Keratinocyte (primary cell): ENCODE measurements at regions not wholly inside any gene's neighbourhood (a gene's known extent, or its start where the extent isn't known, plus 50 kb on each side); places are given as distances from the start of the nearest gene placed in this dataset.

Source experiments
- DNase-seq: peaks from one replicate; pipeline ENCODE4 v3.0.0-alpha.2; 2011; ENCODE audit warnings: low read depth, missing footprints, low spot score
- FAIRE-seq: peaks from 2 replicates; lab custom pipeline; 2011; peaks lifted over from hg19 to GRCh38; lab: Jason Lieb, UNC
- H2AFZ ChIP-seq: 2 replicates; pipeline ENCODE4 v1.6.0; 2012; ENCODE audit warnings: low read length, control low read depth, inconsistent platforms; ENCODE audit not compliant: control insufficient read depth
- H3K27ac ChIP-seq: 2 replicates; pipeline ENCODE4 v1.5.1; 2011; ENCODE audit warnings: low read length; ENCODE audit not compliant: control insufficient read depth, insufficient read depth
- H3K27me3 ChIP-seq: 3 replicates; pipeline ENCODE4 v1.6.0; 2011; ENCODE audit warnings: low read length; ENCODE audit not compliant: control insufficient read depth, insufficient read depth; ENCODE audit errors: extremely low read depth
- H3K36me3 ChIP-seq, 2 experiments: 2 replicates in 1 of 2; 3 replicates in 1 of 2; pipeline ENCODE4 v1.5.1; 2011; ENCODE audit warnings: low read length in 2 of 2, mild to moderate bottlenecking in 1 of 2; ENCODE audit not compliant: control insufficient read depth in 2 of 2, insufficient read depth in 2 of 2; ENCODE audit errors: extremely low read depth in 1 of 2
- H3K4me1 ChIP-seq: 3 replicates; pipeline ENCODE4 v1.5.1; 2011; ENCODE audit warnings: low read length; ENCODE audit not compliant: control insufficient read depth, insufficient read depth; ENCODE audit errors: extremely low read depth
- H3K4me2 ChIP-seq: 3 replicates; pipeline ENCODE4 v1.6.0; 2011; ENCODE audit warnings: low read depth, low read length; ENCODE audit not compliant: control insufficient read depth, insufficient read depth; ENCODE audit errors: extremely low read depth
- H3K4me3 ChIP-seq, 3 experiments: fragments of 200-600 bp in 1 of 3; sonication (generic) in 1 of 3; 2 replicates in 2 of 3; 3 replicates in 1 of 3; pipeline ENCODE4 v1.5.1; 2011 to 2016; ENCODE audit warnings: low read length in 3 of 3, mild to moderate bottlenecking in 3 of 3, control low read depth in 2 of 3, inconsistent platforms in 1 of 3, low read depth in 1 of 3, mixed read lengths in 1 of 3, mixed run types in 1 of 3, moderate library complexity in 1 of 3; ENCODE audit not compliant: control insufficient read depth in 2 of 3, insufficient read depth in 2 of 3; ENCODE audit errors: extremely low read depth in 1 of 3
- H3K79me2 ChIP-seq: 2 replicates; pipeline ENCODE4 v1.6.0; 2012; ENCODE audit warnings: low read length; ENCODE audit not compliant: control insufficient read depth, insufficient read depth
- H3K9ac ChIP-seq: 3 replicates; pipeline ENCODE4 v1.6.0; 2011; ENCODE audit warnings: low read length; ENCODE audit not compliant: control insufficient read depth, insufficient read depth; ENCODE audit errors: extremely low read depth
- H3K9me1 ChIP-seq: 3 replicates; pipeline ENCODE4 v1.6.0; 2011; ENCODE audit warnings: low read length; ENCODE audit not compliant: control insufficient read depth, insufficient read depth; ENCODE audit errors: extremely low read depth
- H3K9me3 ChIP-seq: 2 replicates; pipeline ENCODE4 v1.5.1; 2012; ENCODE audit warnings: low read depth, low read length; ENCODE audit not compliant: control insufficient read depth
- H4K20me1 ChIP-seq: 3 replicates; pipeline ENCODE4 v1.6.0; 2011; ENCODE audit warnings: low read length; ENCODE audit not compliant: control insufficient read depth, insufficient read depth; ENCODE audit errors: extremely low read depth
- CTCF ChIP-seq, 3 experiments: IDR thresholded peaks in 1 of 3; conservative IDR thresholded peaks in 1 of 3; optimal IDR thresholded peaks in 1 of 3; 2 replicates in 2 of 3; 3 replicates in 1 of 3; pipeline versions ENCODE3 to v1.5.1; 2011; ENCODE audit warnings: low read length in 3 of 3, mild to moderate bottlenecking in 3 of 3, moderate library complexity in 2 of 3, control low read depth in 1 of 3, inconsistent platforms in 1 of 3; ENCODE audit not compliant: insufficient read depth in 2 of 3; ENCODE audit errors: extremely low read depth in 1 of 3
- EZH2 ChIP-seq: IDR thresholded peaks from one replicate; pipeline ENCODE4 v1.6.1; 2012; ENCODE audit warnings: inconsistent platforms, mild to moderate bottlenecking, low read length, moderate library complexity
- dilution Hi-C: fragments of 300-500 bp; cut with MboI; formaldehyde crosslinking; loops from one replicate; pipeline ENCODE4 v1.7.0; 2020; ENCODE audit warnings: low sequenced_read_pairs; ENCODE audit not compliant: extremely low pct_ligation_motif_present

GRCh38 chr11:10920875-10921274, 63.0 kb upstream of the ZBED5 start:
- Histone ChIP-seq H3K4me1 (peaks cover 9% of the 10 kb centered on the region), H4K20me1 (no peaks in the 10 kb centered on the region), H3K9me1 (no peaks in the 10 kb centered on the region), H3K9me3 (peaks cover 3% of the 10 kb centered on the region), H3K79me2 (no peaks in the 10 kb centered on the region), H3K36me3 (no peaks in the 10 kb centered on the region), H3K27me3 (no peaks in the 10 kb centered on the region), H2AFZ (no peak overlapping the region), H3K4me3 (no peak overlapping the region), H3K4me2 (no peak overlapping the region), H3K27ac (no peak overlapping the region), H3K9ac (no peak overlapping the region)
- DNase-seq: no peak
- FAIRE-seq: no peak
- dilution Hi-C loops: no loop called here
- TF ChIP-seq CTCF (optimal IDR thresholded peaks at IDR 0.05 in 1 of 3, IDR thresholded peaks at IDR 0.05 in 1 of 3, conservative IDR thresholded peaks at IDR 0.05 in 1 of 3; ENCODE audit: extremely low read depth in 1 of 3, insufficient read depth in 2 of 3, low read length in 3 of 3) (no peak), EZH2 (no peak)

GRCh38 chr11:10920205-10920604, 62.4 kb upstream of the ZBED5 start:
- FAIRE-seq (no peak), DNase-seq (no peak)
- no peaks in the 10 kb centered on the region for H4K20me1 ChIP-seq
- peaks cover 4% of the 10 kb centered on the region for H3K4me1 ChIP-seq
- no peaks in the 10 kb centered on the region for H3K9me1 ChIP-seq
- no peaks in the 10 kb centered on the region for H3K79me2 ChIP-seq
- TF ChIP-seq EZH2 (no peak), CTCF (optimal IDR thresholded peaks at IDR 0.05 in 1 of 3, IDR thresholded peaks at IDR 0.05 in 1 of 3, conservative IDR thresholded peaks at IDR 0.05 in 1 of 3; ENCODE audit: extremely low read depth in 1 of 3, insufficient read depth in 2 of 3, low read length in 3 of 3) (no peak)
- H3K27me3 ChIP-seq: no peaks in the 10 kb centered on the region
- H3K4me3 ChIP-seq: no peak overlapping the region
- H3K9ac ChIP-seq: no peak overlapping the region
- H3K4me2 ChIP-seq: no peak overlapping the region
- peaks cover 3% of the 10 kb centered on the region for H3K9me3 ChIP-seq
- H2AFZ ChIP-seq: no peak overlapping the region
- no peaks in the 10 kb centered on the region for H3K36me3 ChIP-seq
- dilution Hi-C loops: no loop called here
- H3K27ac ChIP-seq: no peak overlapping the region
